ENCODE measurements at regions not wholly inside any gene's neighbourhood (a gene's known extent, or its start where the extent isn't known, plus 50 kb on each side); places are given as distances from the start of the nearest gene placed in this dataset.

- DNase-seq (ENCODE audit: low spot score): no peak
Measured at GRCh38 chr3:6204891-6205290, 656.0 kb upstream of the GRM7 start.

GRCh38 chr3:6216135-6217026, 644.5 kb upstream of the GRM7 start:
- no peak for DNase-seq (ENCODE audit: low spot score)

- no peak for DNase-seq (ENCODE audit: low spot score)
Measured at GRCh38 chr3:6220447-6220846, 640.5 kb upstream of the GRM7 start.

- DNase-seq (ENCODE audit: low spot score): no peak
Measured at GRCh38 chr3:6222069-6222468, 638.8 kb upstream of the GRM7 start.

GRCh38 chr3:6223572-6223971, 637.3 kb upstream of the GRM7 start:
- DNase-seq (ENCODE audit: low spot score): no peak

- DNase-seq (ENCODE audit: low spot score): no peak
Measured at GRCh38 chr3:6228958-6229683, 631.8 kb upstream of the GRM7 start.

- no peak for DNase-seq (ENCODE audit: low spot score)
Measured at GRCh38 chr3:6229778-6230410, 631.0 kb upstream of the GRM7 start.

- no peak for DNase-seq (ENCODE audit: low spot score)
Measured at GRCh38 chr3:6242104-6242503, 618.8 kb upstream of the GRM7 start.

GRCh38 chr3:6248528-6248927, 612.4 kb upstream of the GRM7 start:
- DNase-seq (ENCODE audit: low spot score): no peak

GRCh38 chr3:6249679-6250078, 611.2 kb upstream of the GRM7 start:
- DNase-seq (ENCODE audit: low spot score): no peak

GRCh38 chr3:6250167-6250566, 610.7 kb upstream of the GRM7 start:
- no peak for DNase-seq (ENCODE audit: low spot score)

- no peak for DNase-seq (ENCODE audit: low spot score)
Measured at GRCh38 chr3:6251612-6252400, 609.1 kb upstream of the GRM7 start.

GRCh38 chr3:6254490-6254889, 606.4 kb upstream of the GRM7 start:
- DNase-seq (ENCODE audit: low spot score): no peak

- no peak for DNase-seq (ENCODE audit: low spot score)
Measured at GRCh38 chr3:6255229-6255628, 605.7 kb upstream of the GRM7 start.

- no peak for DNase-seq (ENCODE audit: low spot score)
Measured at GRCh38 chr3:6260551-6261191, 600.2 kb upstream of the GRM7 start.

GRCh38 chr3:6262010-6262409, 598.9 kb upstream of the GRM7 start:
- DNase-seq (ENCODE audit: low spot score): no peak

- DNase-seq (ENCODE audit: low spot score): no peak
Measured at GRCh38 chr3:6264036-6264435, 596.9 kb upstream of the GRM7 start.

GRCh38 chr3:6264906-6265305, 596.0 kb upstream of the GRM7 start:
- no peak for DNase-seq (ENCODE audit: low spot score)

- no peak for DNase-seq (ENCODE audit: low spot score)
Measured at GRCh38 chr3:6266135-6266534, 594.8 kb upstream of the GRM7 start.

GRCh38 chr3:6273878-6274277, 587.0 kb upstream of the GRM7 start:
- no peak for DNase-seq (ENCODE audit: low spot score)

- DNase-seq (ENCODE audit: low spot score): no peak
Measured at GRCh38 chr3:6281662-6282061, 579.3 kb upstream of the GRM7 start.

GRCh38 chr3:6282918-6283317, 578.0 kb upstream of the GRM7 start:
- no peak for DNase-seq (ENCODE audit: low spot score)
